ENCODE measurements at regions not wholly inside any gene's neighbourhood (a gene's known extent, or its start where the extent isn't known, plus 50 kb on each side); places are given as distances from the start of the nearest gene placed in this dataset.

- DNase-seq (ENCODE audit: low read depth) = peak; percentile 44
- no peak overlapping the region for H3K4me3 ChIP-seq (replicated peaks; ENCODE audit: low read depth, low read length)
- TF ChIP-seq, protein P1, sequence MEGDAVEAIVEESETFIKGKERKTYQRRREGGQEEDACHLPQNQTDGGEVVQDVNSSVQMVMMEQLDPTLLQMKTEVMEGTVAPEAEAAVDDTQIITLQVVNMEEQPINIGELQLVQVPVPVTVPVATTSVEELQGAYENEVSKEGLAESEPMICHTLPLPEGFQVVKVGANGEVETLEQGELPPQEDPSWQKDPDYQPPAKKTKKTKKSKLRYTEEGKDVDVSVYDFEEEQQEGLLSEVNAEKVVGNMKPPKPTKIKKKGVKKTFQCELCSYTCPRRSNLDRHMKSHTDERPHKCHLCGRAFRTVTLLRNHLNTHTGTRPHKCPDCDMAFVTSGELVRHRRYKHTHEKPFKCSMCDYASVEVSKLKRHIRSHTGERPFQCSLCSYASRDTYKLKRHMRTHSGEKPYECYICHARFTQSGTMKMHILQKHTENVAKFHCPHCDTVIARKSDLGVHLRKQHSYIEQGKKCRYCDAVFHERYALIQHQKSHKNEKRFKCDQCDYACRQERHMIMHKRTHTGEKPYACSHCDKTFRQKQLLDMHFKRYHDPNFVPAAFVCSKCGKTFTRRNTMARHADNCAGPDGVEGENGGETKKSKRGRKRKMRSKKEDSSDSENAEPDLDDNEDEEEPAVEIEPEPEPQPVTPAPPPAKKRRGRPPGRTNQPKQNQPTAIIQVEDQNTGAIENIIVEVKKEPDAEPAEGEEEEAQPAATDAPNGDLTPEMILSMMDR (IDR thresholded peaks at IDR 0.05; ENCODE audit: low read length, missing control alignments) = no peak
Observed at GRCh38 chr16:80198311-80199299, 342.2 kb upstream of the DYNLRB2 start.

DNA sequence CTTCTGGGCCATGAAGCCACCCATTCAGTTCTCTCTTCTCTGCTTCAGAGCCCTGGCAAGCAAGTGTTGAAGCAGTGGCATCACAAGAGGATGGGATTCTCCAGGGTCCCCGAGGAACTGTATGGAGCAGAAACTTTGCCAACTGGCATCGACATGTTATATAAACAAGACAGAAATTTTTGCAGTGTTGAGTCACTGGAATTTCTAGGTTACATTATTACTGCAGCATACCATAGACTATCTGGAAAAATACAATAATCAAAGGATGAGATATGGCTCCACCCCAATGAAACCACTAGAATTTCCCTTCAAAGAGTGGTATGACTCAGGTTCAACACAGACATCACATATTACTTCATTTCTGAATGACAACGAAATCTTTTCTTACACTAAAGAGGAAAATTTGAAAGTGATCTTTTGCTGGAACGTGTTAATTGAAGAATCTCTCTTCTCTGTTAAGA, 343.0 kb upstream of the DYNLRB2 start:
- peak; percentile 85 for DNase-seq (ENCODE audit: low read depth)
- TF ChIP-seq, protein P1 (IDR thresholded peaks at IDR 0.05; ENCODE audit: low read length, missing control alignments) = no peak
- no peak overlapping the region for H3K4me3 ChIP-seq (replicated peaks; ENCODE audit: low read depth, low read length)

- DNase-seq (ENCODE audit: low read depth) = no peak
- TF ChIP-seq, protein P1 (IDR thresholded peaks at IDR 0.05; ENCODE audit: low read length, missing control alignments) = no peak
- H3K4me3 ChIP-seq (replicated peaks; ENCODE audit: low read depth, low read length) = no peak overlapping the region
Observed at GRCh38 chr16:80191928-80192327, 348.9 kb upstream of the DYNLRB2 start.

DNA sequence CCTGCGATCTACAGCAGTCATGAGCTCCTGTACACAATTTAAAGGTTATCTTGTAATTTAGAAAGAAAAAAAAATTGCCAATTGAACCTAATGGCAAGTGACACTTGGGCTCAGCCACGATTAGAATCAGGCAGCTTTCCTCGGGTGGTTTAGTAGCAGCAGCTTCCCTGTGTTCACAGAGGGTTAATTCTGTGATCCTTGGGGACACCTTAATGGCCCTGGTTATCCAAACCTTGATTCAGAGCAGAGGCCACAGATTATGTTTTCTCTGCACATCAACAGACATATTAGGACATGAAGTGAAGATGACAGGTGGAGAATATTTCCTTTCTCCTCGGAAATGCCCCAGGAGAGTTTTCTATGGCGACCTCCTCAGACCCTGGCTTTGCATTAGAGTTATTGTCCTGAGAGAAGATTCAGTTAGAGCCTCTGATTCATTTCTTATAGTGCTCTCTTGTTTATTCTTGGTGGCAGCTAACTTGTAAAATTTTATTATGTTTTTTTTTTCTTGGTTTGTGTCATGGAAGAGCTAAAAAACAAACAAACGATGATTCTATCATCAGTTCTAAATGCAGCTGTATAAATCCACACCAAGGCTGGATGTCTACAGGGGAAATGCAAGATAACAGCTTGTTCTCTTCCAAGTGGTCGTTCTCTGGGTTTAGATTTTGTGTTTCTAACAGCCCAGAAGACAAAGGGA, 351.2 kb upstream of the DYNLRB2 start:
- no peak for DNase-seq (ENCODE audit: low read depth)
- no peak overlapping the region for H3K4me3 ChIP-seq (replicated peaks; ENCODE audit: low read depth, low read length)
- TF ChIP-seq, protein P1 (IDR thresholded peaks at IDR 0.05; ENCODE audit: low read length, missing control alignments) = no peak

GRCh38 chr16:80176114-80176513, 364.7 kb upstream of the DYNLRB2 start:
- TF ChIP-seq, protein P1 (IDR thresholded peaks at IDR 0.05; ENCODE audit: low read length, missing control alignments) = no peak
- no peak for DNase-seq (ENCODE audit: low read depth)
- no peak overlapping the region for H3K4me3 ChIP-seq (replicated peaks; ENCODE audit: low read depth, low read length)

DNA sequence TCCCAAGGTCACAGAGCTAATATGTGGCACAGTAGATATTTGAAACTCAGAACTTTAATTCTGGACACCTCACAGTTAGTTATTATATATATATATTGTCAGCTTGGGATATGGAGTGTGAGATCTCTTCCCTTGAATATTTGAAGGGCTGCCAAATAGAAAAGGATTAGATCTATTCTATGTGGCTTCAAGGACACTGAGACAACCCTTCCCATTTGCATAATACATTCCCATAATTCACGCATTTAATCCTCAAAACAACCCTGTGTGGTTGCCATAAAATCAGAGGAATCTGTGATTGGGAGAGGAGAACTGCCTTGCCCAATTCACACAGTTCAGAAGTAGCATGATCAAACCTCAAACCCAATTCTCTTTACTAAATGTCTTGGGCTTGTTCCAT, 365.8 kb upstream of the DYNLRB2 start:
- TF ChIP-seq, protein P1 (IDR thresholded peaks at IDR 0.05; ENCODE audit: low read length, missing control alignments) = no peak
- no peak for DNase-seq (ENCODE audit: low read depth)
- H3K4me3 ChIP-seq (replicated peaks; ENCODE audit: low read depth, low read length) = no peak overlapping the region
